Psoas muscle (tissue), 7 donors: ENCODE measurements at regions not wholly inside any gene's neighbourhood (a gene's known extent, or its start where the extent isn't known, plus 50 kb on each side); places are given as distances from the start of the nearest gene placed in this dataset.
"Not testable (repeated sequence)": the region's sequence is repeated elsewhere in the genome, so short reads cannot be mapped to it uniquely, and the experiment has no call there.

Experiments used
- ATAC-seq, 4 donors: fragments of 200-7000 bp; cut with Tn5 transposase; one replicate each; pipeline ENCODE4 v1.9.1; 2020; ENCODE audit warnings: moderate library complexity in 3 of 4, mild to moderate bottlenecking in 2 of 4
- DNase-seq, 2 donors: peaks; one replicate each; pipeline ENCODE4 v3.0.0-alpha.2; 2020
- H3K27ac ChIP-seq: fragments of 200-600 bp; one replicate; pipeline ENCODE4 v1.8.0; 2022
- H3K27me3 ChIP-seq, 3 donors: fragments of 200-600 bp in 1 of 3; one replicate each; pipeline versions ENCODE4 v1.6.1 to v1.8.0; 2013 to 2022; ENCODE audit warnings: low read length in 2 of 3, mild to moderate bottlenecking in 2 of 3, moderate library complexity in 1 of 3; ENCODE audit not compliant: insufficient read depth in 3 of 3
- H3K36me3 ChIP-seq, 2 donors: fragments of 200-600 bp in 1 of 2; one replicate each; pipeline versions ENCODE4 v1.6.1 to v1.8.0; 2013 to 2022; ENCODE audit warnings: low read depth in 1 of 2, mild to moderate bottlenecking in 1 of 2, moderate library complexity in 1 of 2; ENCODE audit not compliant: insufficient read depth in 1 of 2
- H3K4me1 ChIP-seq: fragments of 200-600 bp; one replicate; pipeline ENCODE4 v1.8.0; 2022
- H3K4me3 ChIP-seq: fragments of 200-600 bp; one replicate; pipeline ENCODE4 v1.8.0; 2022; ENCODE audit warnings: mild to moderate bottlenecking
- H3K9me3 ChIP-seq: fragments of 200-600 bp; one replicate; pipeline ENCODE4 v1.8.0; 2022
- CTCF ChIP-seq: fragments of 200-600 bp; IDR thresholded peaks from one replicate; pipeline ENCODE4 v1.8.0; 2022; ENCODE audit warnings: antibody characterized with exemption
- whole genome bisulfite sequencing, 3 donors: extraction: QIAGEN DNeasy Blood & Tissue Kit; methylation state at CpG; one replicate each; pipeline versions ENCODE4 v1.1.6 to v1.1.7; 2013; 5-methylcytosine and 5-hydroxymethylcytosine counted together
- intact Hi-C, 2 donors: fragments of 100-400 bp; cut with DNase I; formaldehyde crosslinking; loops; one replicate each; pipeline versions ENCODE4 v1.11.0 to v1.14.2; 2022
- donor health status: healthy with polysubstance abuse.
- donor health status: DM: no; HTN: no; CAD: no; lungs with moderate emphysema.
- donor health status: Bipolar disorder and iron deficiency.
- donor health status: healthy.
- donor health status: DM: yes; HTN: yes; CAD: no.
- donor health status: DM: no; HTN: no; CAD: no.
- donor health status: DM: yes; HTN: yes; CAD: no.

GRCh38 chr5:17743580-17744435 lies 109.5 kb downstream of the TAF11L14 start:
- intact Hi-C loops = no loop called here

GRCh38 chr5:17748201-17748600 lies 113.9 kb downstream of the TAF11L14 start:
- no peak for ATAC-seq

More at GRCh38 chr5:17743580-17744435, 109.5 kb downstream of the TAF11L14 start:
- no peak for ATAC-seq
- DNase-seq = no peak
- Histone ChIP-seq H3K9me3 (no peaks in the 10 kb centered on the region), H3K27ac (no peak overlapping the region), H3K36me3 (no peaks in the 10 kb centered on the region), H3K4me1 (no peaks in the 10 kb centered on the region), H3K27me3 (no peaks in the 10 kb centered on the region), H3K4me3 (no peak overlapping the region)
- no peak for TF ChIP-seq CTCF
- WGBS, 3 donors = 65 to 75% (median 65%) methylated on average over 8 of the region's 8 CpGs

GRCh38 chr5:17748941-17749340 lies 114.7 kb downstream of the TAF11L14 start:
- no peak for ATAC-seq
- TF ChIP-seq CTCF = no peak
- Histone ChIP-seq H3K9me3 (no peaks in the 10 kb centered on the region), H3K4me1 (no peaks in the 10 kb centered on the region), H3K27ac (no peak overlapping the region), H3K4me3 (no peak overlapping the region), H3K27me3 (no peaks in the 10 kb centered on the region), H3K36me3 (no peaks in the 10 kb centered on the region)
- intact Hi-C loops = no loop called here
- 68 to 82% (median 77%) methylated on average over 1 of the region's 1 CpG for WGBS, 3 donors
- no peak for DNase-seq

More at GRCh38 chr5:17748201-17748600, 113.9 kb downstream of the TAF11L14 start:
- Histone ChIP-seq H3K9me3 (no peaks in the 10 kb centered on the region), H3K4me1 (no peaks in the 10 kb centered on the region), H3K27ac (no peak overlapping the region), H3K27me3 (no peaks in the 10 kb centered on the region), H3K4me3 (no peak overlapping the region), H3K36me3 (no peaks in the 10 kb centered on the region)
- WGBS, 3 donors = 69 to 80% (median 76%) methylated on average over 2 of the region's 2 CpGs
- DNase-seq = no peak
- intact Hi-C loops = no loop called here
- no peak for TF ChIP-seq CTCF

- intact Hi-C loops, ATAC-seq, DNase-seq, H3K27me3 ChIP-seq, H3K27ac ChIP-seq, H3K4me1 ChIP-seq, H3K4me3 ChIP-seq, H3K9me3 ChIP-seq, H3K36me3 ChIP-seq: not testable (repeated sequence)
- 88 to 99% (median 88%) methylated on average over 10 to 12 of the region's 12 CpGs for WGBS, 3 donors
Observed at GRCh38 chr5:17755406-17755805, 121.1 kb downstream of the TAF11L14 start.

- no peak for DNase-seq
- TF ChIP-seq CTCF = no peak
- no peaks in the 10 kb centered on the region for H3K4me1 ChIP-seq
- intact Hi-C loops = no loop called here
- H3K36me3 ChIP-seq = no peaks in the 10 kb centered on the region
- H3K27me3 ChIP-seq = no peaks in the 10 kb centered on the region
- WGBS, 3 donors = 47 to 62% (median 62%) methylated on average over 4 of the region's 4 CpGs
- ATAC-seq = no peak
- no peaks in the 10 kb centered on the region for H3K9me3 ChIP-seq
- no peak overlapping the region for H3K4me3 ChIP-seq
- H3K27ac ChIP-seq = no peak overlapping the region
Observed at GRCh38 chr5:17761326-17761725, 127.1 kb downstream of the TAF11L14 start.
